HG03354 (cell line): ENCODE measurements at regions not wholly inside any gene's neighbourhood (a gene's known extent, or its start where the extent isn't known, plus 50 kb on each side); places are given as distances from the start of the nearest gene placed in this dataset.

Experiments used
- ATAC-seq: cut with Tn5 transposase; IDR thresholded peaks from one replicate; pipeline ENCODE4 v1.9.1; 2021; ENCODE audit warnings: mild to moderate bottlenecking; ENCODE audit not compliant: unreplicated experiment, poor library complexity, severe bottlenecking

- ATAC-seq = no peak
Measured at GRCh38 chr9:13904311-13904710, 409.6 kb downstream of the NFIB start.

- ATAC-seq = no peak
Measured at GRCh38 chr9:13902286-13903066, 411.5 kb downstream of the NFIB start.

DNA sequence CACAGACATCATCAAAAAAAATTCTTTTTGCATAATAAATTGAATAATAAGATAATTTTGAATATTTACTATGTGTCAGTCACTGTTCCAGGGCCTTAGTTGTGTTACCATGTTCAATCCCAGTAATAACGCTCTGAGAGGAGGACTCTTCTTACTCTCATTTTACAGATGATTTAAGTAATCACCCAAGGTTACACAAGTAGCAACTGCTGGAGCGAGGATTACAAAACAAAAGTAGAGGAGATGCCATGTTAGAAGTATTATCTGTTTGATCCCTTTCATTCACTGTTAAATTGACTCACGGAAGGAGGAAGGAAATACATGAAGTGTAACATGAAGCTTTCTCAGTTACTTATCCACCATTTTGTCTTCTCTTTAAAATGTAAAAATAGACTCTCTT is 412.8 kb downstream of the NFIB start:
- no peak for ATAC-seq

GRCh38 chr9:13900449-13900848 is 413.5 kb downstream of the NFIB start:
- no peak for ATAC-seq

DNA sequence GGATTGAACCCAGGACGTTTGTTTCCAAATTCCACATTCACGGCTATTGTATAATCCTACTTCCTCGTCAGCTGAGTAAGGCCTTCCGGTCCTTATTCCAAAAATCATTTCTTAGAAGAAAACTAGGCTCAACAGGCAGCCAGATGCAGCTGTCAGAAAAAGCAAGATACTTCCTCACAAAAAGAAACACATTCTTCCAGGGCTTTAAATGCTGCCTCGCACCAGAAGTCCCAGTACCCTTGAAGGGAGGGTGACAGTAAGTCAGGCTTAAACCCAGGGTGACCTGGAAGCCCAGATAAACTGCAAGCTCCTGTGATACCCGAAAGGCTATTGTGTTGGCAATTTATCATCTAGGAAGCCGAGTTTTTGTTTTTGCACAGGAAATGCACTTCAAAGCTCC is 414.0 kb downstream of the NFIB start:
- ATAC-seq = no peak

GRCh38 chr9:13898957-13899356 is 415.0 kb downstream of the NFIB start:
- no peak for ATAC-seq

DNA sequence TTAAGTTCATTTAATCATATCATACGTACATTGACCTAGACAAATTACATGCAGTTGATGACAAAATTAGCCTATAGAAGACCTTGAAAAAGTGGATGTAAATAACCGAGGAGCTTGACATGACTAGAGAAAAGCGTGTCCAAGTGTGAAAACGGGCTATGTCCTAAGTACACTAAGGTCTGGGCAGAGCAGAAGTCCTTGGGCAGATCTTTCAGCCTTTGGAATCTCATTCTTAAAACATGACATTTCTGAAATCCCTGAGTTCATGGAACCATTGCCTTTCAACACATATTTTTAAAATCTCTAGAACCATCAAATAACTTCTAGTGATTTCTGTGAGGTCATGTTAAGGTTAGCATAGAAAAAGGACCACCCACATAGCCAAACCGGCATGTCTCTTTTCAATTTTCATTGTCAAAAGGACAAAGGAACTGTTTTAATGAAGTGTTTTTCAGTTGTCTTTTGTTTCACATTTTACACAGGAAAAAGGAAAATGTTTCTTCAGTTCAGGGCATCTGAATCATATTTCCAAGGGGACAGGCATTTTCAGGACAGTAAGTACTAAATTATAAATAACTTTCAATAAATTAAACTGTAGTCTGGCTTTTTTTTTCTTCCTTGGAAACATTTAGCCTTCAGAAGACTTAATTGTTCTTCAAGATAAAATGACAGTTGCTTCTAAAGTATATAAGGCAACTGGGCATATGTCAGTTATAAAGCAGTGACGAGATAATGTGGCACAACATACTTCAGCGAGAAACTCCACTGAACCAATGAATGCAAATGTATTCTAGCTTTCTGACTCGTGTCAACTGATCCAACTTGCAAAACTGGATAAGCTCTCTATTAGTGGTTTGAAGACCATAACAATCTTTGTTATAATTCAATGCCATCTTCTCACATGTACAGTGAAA is 416.8 kb downstream of the NFIB start:
- ATAC-seq = no peak

- ATAC-seq = no peak
Measured at GRCh38 chr9:13896047-13896446, 417.9 kb downstream of the NFIB start.

DNA sequence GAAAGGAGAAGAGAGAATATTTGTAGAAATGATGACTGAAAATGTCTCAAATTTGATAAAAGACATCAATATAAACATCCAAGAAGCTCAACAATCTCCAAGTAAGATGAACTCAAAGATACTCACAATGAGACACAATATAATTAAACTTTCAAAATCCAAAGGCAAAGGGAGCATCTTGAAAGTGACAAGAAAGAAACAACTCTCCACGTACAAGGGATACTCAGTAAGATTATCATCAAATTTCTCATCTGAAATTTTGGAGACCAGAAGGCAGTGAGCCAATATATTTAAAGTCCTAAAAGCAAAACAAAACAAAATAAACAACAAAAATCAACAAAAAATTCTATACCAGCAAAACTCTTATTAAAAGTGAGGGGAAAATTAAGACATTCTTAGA is 428.7 kb downstream of the NFIB start:
- no peak for ATAC-seq

DNA sequence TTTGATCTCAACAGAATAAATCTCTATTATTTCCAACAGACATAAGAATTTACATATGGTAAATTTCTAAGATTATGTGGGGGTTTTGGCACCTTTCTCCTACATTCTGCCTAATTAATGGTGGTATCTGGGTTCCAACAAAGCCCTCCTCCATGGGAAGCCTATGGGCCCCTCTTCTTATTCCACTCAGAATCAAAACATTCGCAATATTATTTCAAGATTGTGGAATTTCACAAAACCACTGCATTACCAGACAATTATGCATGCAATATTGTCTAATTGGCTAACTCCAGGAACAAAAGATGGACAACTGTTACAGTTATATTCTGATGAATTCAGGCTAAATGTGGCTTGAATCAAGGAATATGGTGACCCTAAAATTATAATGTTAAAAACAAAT is 434.0 kb downstream of the NFIB start:
- ATAC-seq = no peak

DNA sequence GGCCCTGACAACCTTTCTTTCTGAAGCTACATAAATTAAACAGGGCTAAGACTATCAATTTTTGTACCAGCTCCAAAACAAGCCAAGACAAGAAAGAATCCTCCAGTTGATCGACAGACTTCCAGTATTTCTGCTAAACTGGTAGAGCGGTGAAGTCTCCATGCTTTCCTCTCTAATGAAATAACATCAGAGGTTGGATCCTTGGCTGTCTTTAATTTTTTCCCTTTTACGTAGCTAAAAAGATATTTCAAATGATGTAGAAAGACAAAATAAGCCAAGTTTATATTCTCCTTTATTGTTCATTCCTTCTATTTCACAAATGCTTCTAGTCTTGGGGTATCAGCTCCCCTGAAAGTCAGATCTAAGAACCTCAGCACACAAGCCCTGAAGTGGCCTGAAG is 434.9 kb downstream of the NFIB start:
- no peak for ATAC-seq

DNA sequence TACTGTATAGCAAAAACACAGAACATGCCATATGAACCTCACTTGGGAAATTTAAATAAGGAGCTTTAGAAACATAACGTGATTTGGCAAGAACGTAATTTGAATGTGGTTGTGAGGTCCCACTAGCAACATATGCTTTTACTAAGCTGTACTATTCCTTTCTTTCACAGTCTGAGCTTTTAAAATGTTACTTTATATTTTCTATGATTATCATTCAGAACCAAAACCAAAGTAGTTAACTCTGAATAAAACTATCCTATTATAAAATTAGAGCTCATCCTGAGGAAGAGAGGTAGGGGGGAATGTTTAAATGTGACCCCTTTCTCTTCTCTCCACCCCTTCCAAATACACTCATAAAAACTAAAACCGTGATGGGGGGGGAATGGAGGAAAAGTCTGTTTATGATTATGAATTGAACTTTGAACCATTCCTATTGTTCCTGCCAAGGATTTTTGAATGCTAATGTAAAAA is 435.7 kb downstream of the NFIB start:
- no peak for ATAC-seq

- no peak for ATAC-seq
Measured at GRCh38 chr9:13876741-13877140, 437.2 kb downstream of the NFIB start.

- no peak for ATAC-seq
Measured at GRCh38 chr9:13873203-13873602, 440.7 kb downstream of the NFIB start.

GRCh38 chr9:13868336-13868735 is 445.6 kb downstream of the NFIB start:
- ATAC-seq = no peak

- no peak for ATAC-seq
Measured at GRCh38 chr9:13865869-13866268, 448.1 kb downstream of the NFIB start.

DNA sequence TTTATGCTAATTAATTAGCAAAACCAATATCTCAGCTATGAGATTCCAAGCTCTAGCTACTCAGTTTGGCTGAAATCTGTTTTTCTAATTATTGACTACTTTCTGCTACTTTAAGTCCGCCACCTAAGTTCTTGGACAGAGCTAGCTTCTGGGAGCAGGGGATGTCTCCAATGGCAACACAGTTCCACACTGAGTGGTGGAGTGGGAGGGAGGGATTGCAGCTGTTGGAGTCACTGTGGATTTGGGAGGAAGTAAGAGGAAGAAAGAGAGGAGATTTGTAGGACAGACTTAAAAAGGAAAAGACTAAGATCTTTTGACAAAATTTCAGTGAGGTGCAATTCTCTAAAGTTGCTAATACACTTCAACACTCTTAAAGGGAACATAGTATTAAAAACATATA is 450.8 kb downstream of the NFIB start:
- no peak for ATAC-seq

DNA sequence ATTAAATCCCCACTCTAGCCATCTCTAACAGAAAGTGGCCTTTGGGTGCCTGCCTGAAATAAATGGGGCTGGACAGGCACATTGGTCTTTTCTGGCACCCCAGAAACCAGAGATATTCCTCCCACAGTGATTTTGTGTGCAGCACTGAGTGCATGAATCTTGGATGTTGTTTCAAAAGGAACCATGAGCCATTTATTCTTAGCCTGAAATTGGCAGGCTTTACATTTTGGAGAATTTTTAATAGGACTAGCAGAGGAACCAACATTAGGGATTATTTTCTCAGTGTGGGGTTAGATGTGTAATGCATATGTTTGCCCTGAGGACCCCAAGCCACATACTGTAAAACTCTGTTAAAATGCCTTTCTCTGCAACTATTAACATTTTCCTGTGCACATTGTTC is 451.3 kb downstream of the NFIB start:
- ATAC-seq = no peak

DNA sequence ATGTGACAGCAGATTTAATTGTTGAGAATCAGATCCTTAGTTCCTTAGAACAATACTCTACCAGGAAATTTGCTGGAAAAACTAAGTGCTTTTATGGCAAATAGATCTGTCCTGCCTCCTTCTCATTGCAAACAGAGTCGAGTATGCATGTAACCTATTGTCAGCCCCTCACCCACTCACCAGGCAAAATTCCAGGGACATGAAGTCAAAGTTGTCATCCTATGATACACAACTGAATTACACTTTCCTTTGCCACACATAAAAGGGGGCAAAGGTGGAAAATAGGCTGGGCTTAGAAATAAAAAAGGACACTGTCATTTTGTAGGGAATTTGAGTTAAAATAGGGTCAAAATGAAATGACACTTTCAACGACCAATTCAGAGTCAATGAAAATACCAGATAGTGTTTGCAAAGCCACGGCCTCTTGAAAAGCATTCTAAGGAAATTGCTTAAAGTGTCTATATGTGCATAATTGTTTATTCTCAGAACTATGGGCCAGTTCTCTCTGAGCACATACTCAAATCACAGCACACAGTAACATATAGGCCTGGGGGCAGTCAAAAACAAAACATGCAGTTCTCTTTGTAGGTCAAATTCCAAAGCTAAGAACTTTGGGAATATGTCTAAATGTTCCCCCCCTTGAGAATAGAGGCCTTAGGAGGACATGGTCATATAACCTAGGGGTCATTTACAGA is 452.8 kb downstream of the NFIB start:
- no peak for ATAC-seq

GRCh38 chr9:13860019-13860418 is 453.9 kb downstream of the NFIB start:
- ATAC-seq = no peak
